ENCODE measurements at regions not wholly inside any gene's neighbourhood (a gene's known extent, or its start where the extent isn't known, plus 50 kb on each side); places are given as distances from the start of the nearest gene placed in this dataset.

- no peak for TF ChIP-seq ZNF317 (CRISPR knock-in tag; IDR thresholded peaks at IDR 0.05; ENCODE audit: borderline replicate concordance, low read depth)
- TF ChIP-seq SOX15 (CRISPR knock-in tag; IDR thresholded peaks at IDR 0.05) = no peak
- no peak for TF ChIP-seq ATF2 (CRISPR knock-in tag; IDR thresholded peaks at IDR 0.05; ENCODE audit: borderline replicate concordance, low read depth)
- ChIA-PET POLR2A (no interaction called here), CTCF (no interaction called here)
- ATAC-seq = no peak
- no peak overlapping the region for H3K27ac Mint-ChIP-seq
- no peak overlapping the region for H3K4me3 Mint-ChIP-seq
- DNase-seq (ENCODE audit: low spot score) = no peak
- peaks cover 24% of the 10 kb centered on the region for H3K9me3 Mint-ChIP-seq
- no peaks in the 10 kb centered on the region for H3K27me3 Mint-ChIP-seq (ENCODE audit: low read depth)
- H3K4me1 Mint-ChIP-seq = no peaks in the 10 kb centered on the region
- H3K36me3 Mint-ChIP-seq = peaks cover 4% of the 10 kb centered on the region; the same call in 1 of the 2 replicates
These were observed 209.2 kb upstream of the DCC start for GRCh38 chr18:52130624-52131301.

GRCh38 chr18:52131845-52132244, 208.2 kb upstream of the DCC start:
- Mint-ChIP-seq H3K4me3 (no peak overlapping the region), H3K36me3 (peaks cover 12% of the 10 kb centered on the region), H3K9me3 (peaks cover 25% of the 10 kb centered on the region), H3K27me3 (ENCODE audit: low read depth) (no peaks in the 10 kb centered on the region), H3K4me1 (no peaks in the 10 kb centered on the region), H3K27ac (no peak overlapping the region)
- TF ChIP-seq HMGXB4 (CRISPR knock-in tag; IDR thresholded peaks at IDR 0.05) = no peak
- no peak for TF ChIP-seq FOXP1 (CRISPR knock-in tag; IDR thresholded peaks at IDR 0.05; ENCODE audit: borderline replicate concordance)
- TF ChIP-seq FOXP4 (CRISPR knock-in tag; IDR thresholded peaks at IDR 0.05) = no peak
- CTCF ChIA-PET = no interaction called here
- DNase-seq (ENCODE audit: low spot score) = no peak
- POLR2A ChIA-PET = no interaction called here
- ATAC-seq = no peak

- no peaks in the 10 kb centered on the region for H3K27me3 Mint-ChIP-seq (ENCODE audit: low read depth)
- no peak for ATAC-seq
- POLR2A ChIA-PET = no interaction called here
- peaks cover 27% of the 10 kb centered on the region for H3K36me3 Mint-ChIP-seq
- no peaks in the 10 kb centered on the region for H3K4me1 Mint-ChIP-seq
- TF ChIP-seq CREM (CRISPR knock-in tag; IDR thresholded peaks at IDR 0.05) (no peak), EMX1 (CRISPR knock-in tag; IDR thresholded peaks at IDR 0.05) (no peak), MAX (CRISPR knock-in tag; IDR thresholded peaks at IDR 0.05) (no peak), ZNF317 (CRISPR knock-in tag; IDR thresholded peaks at IDR 0.05; ENCODE audit: borderline replicate concordance, low read depth) (peak; percentile 94), ZNF671 (CRISPR knock-in tag; IDR thresholded peaks at IDR 0.05) (no peak)
- DNase-seq (ENCODE audit: low spot score) = no peak
- H3K4me3 Mint-ChIP-seq = no peak overlapping the region
- no peak overlapping the region for H3K27ac Mint-ChIP-seq
- peaks cover 48% of the 10 kb centered on the region for H3K9me3 Mint-ChIP-seq
- CTCF ChIA-PET = no interaction called here
These were observed 203.5 kb upstream of the DCC start for GRCh38 chr18:52136532-52136931.

GRCh38 chr18:52140986-52141385, 199.0 kb upstream of the DCC start:
- CTCF ChIA-PET = no interaction called here
- Mint-ChIP-seq H3K27me3 (ENCODE audit: low read depth) (no peaks in the 10 kb centered on the region), H3K9me3 (peaks cover 62% of the 10 kb centered on the region), H3K27ac (no peak overlapping the region), H3K4me3 (no peak overlapping the region), H3K4me1 (no peaks in the 10 kb centered on the region), H3K36me3 (peaks cover 40% of the 10 kb centered on the region)
- DNase-seq (ENCODE audit: low spot score) (no peak), ATAC-seq (no peak)
- POLR2A ChIA-PET = no interaction called here
- TF ChIP-seq OVOL2 (CRISPR knock-in tag; IDR thresholded peaks at IDR 0.05; ENCODE audit: borderline replicate concordance) (no peak), SP1 (CRISPR knock-in tag; conservative IDR thresholded peaks at IDR 0.05) (no peak), IRF1 (CRISPR knock-in tag; IDR thresholded peaks at IDR 0.05) (no peak), NFYB (CRISPR knock-in tag; conservative IDR thresholded peaks at IDR 0.05; ENCODE audit: low read depth) (no peak), NR2C2 (CRISPR knock-in tag; IDR thresholded peaks at IDR 0.05) (no peak), CTCF (IDR thresholded peaks at IDR 0.05) (no peak), ELF4 (CRISPR knock-in tag; IDR thresholded peaks at IDR 0.05; ENCODE audit: low read depth) (no peak), MYBL2 (CRISPR knock-in tag; IDR thresholded peaks at IDR 0.05) (no peak), AR (CRISPR knock-in tag; IDR thresholded peaks at IDR 0.05) (no peak)
